DOHH2 (cell line): ENCODE measurements at regions not wholly inside any gene's neighbourhood (a gene's known extent, or its start where the extent isn't known, plus 50 kb on each side); places are given as distances from the start of the nearest gene placed in this dataset.

ENCODE experiments used
- EZH2phosphoT487 ChIP-seq: fragments of 200-600 bp; sonication (generic); IDR thresholded peaks from 2 replicates; pipeline ENCODE4 v1.6.1; 2017; ENCODE audit warnings: borderline replicate concordance, mild to moderate bottlenecking, antibody characterized with exemption, low read length, moderate library complexity, mixed read lengths
- TF ChIP-seq, protein P1 (sequence below): fragments of 200-600 bp; sonication (generic); IDR thresholded peaks from one replicate; pipeline ENCODE4 v1.5.1; 2014; ENCODE audit warnings: antibody characterized with exemption, mild to moderate bottlenecking, low read depth, low read length; ENCODE audit not compliant: poor library complexity, severe bottlenecking

- TF ChIP-seq, protein P1, sequence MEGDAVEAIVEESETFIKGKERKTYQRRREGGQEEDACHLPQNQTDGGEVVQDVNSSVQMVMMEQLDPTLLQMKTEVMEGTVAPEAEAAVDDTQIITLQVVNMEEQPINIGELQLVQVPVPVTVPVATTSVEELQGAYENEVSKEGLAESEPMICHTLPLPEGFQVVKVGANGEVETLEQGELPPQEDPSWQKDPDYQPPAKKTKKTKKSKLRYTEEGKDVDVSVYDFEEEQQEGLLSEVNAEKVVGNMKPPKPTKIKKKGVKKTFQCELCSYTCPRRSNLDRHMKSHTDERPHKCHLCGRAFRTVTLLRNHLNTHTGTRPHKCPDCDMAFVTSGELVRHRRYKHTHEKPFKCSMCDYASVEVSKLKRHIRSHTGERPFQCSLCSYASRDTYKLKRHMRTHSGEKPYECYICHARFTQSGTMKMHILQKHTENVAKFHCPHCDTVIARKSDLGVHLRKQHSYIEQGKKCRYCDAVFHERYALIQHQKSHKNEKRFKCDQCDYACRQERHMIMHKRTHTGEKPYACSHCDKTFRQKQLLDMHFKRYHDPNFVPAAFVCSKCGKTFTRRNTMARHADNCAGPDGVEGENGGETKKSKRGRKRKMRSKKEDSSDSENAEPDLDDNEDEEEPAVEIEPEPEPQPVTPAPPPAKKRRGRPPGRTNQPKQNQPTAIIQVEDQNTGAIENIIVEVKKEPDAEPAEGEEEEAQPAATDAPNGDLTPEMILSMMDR = no peak
- no peak for TF ChIP-seq EZH2phosphoT487
Measured at GRCh38 chr4:159922119-159922518, 819.2 kb downstream of the RAPGEF2 start.
